Skeletal muscle tissue (tissue), 3 donors: ENCODE measurements at regions not wholly inside any gene's neighbourhood (a gene's known extent, or its start where the extent isn't known, plus 50 kb on each side); places are given as distances from the start of the nearest gene placed in this dataset.

Source experiments
- H3K27ac ChIP-seq: one replicate; pipeline ENCODE4 v1.7.0; 2013; ENCODE audit warnings: mild to moderate bottlenecking, low read depth, low read length, inconsistent platforms
- H3K27me3 ChIP-seq, 3 donors: one replicate each; pipeline ENCODE4 v1.7.0; 2013; ENCODE audit warnings: low read length in 3 of 3; ENCODE audit not compliant: control insufficient read depth in 3 of 3, insufficient read depth in 3 of 3
- H3K36me3 ChIP-seq, 3 donors: one replicate each; pipeline ENCODE4 v1.7.0; 2013; ENCODE audit warnings: low read length in 3 of 3; ENCODE audit not compliant: control insufficient read depth in 3 of 3, insufficient read depth in 3 of 3
- H3K4me1 ChIP-seq, 3 donors: one replicate each; pipeline ENCODE4 v1.7.0; 2013; ENCODE audit warnings: low read length in 3 of 3, mild to moderate bottlenecking in 3 of 3; ENCODE audit not compliant: control insufficient read depth in 3 of 3, insufficient read depth in 3 of 3
- H3K4me3 ChIP-seq, 3 donors: one replicate each; pipeline ENCODE4 v1.7.0; 2013; ENCODE audit warnings: low read length in 3 of 3
- H3K9ac ChIP-seq, 3 donors: one replicate each; pipeline ENCODE4 v1.7.0; 2013; ENCODE audit warnings: low read length in 3 of 3, mild to moderate bottlenecking in 3 of 3, moderate library complexity in 2 of 3, low read depth in 1 of 3
- H3K9me3 ChIP-seq, 3 donors: one replicate each; pipeline ENCODE4 v1.7.0; 2013; ENCODE audit warnings: low read length in 3 of 3; ENCODE audit not compliant: control insufficient read depth in 3 of 3
- donor health status: Osteomylitis.

- peak overlapping the region; percentile 58 for H3K27ac ChIP-seq
- peak overlapping the region in 1 of 3 donors; percentile 29 for H3K9ac ChIP-seq
Measured at GRCh38 chr4:100299046-100299840, 109.0 kb upstream of the DDIT4L start.

GRCh38 chr4:100295792-100296191, 105.5 kb upstream of the DDIT4L start:
- Histone ChIP-seq H3K4me3 (no peak overlapping the region), H3K27ac (peak overlapping the region; percentile 2), H3K9ac (no peak overlapping the region), H3K36me3 (no peaks in the 10 kb centered on the region), H3K27me3 (no peaks in the 10 kb centered on the region), H3K4me1 (peaks cover 2 to 30% (median 25%) of the 10 kb centered on the region in 3 donors), H3K9me3 (no peaks in the 10 kb centered on the region)

More at GRCh38 chr4:100299046-100299840, 109.0 kb upstream of the DDIT4L start:
- Histone ChIP-seq H3K4me3 (no peak overlapping the region), H3K36me3 (no peaks in the 10 kb centered on the region), H3K27me3 (no peaks in the 10 kb centered on the region), H3K9me3 (no peaks in the 10 kb centered on the region), H3K4me1 (peaks cover 2 to 43% (median 32%) of the 10 kb centered on the region in 3 donors)

- Histone ChIP-seq H3K27me3 (no peaks in the 10 kb centered on the region), H3K36me3 (no peaks in the 10 kb centered on the region), H3K27ac (no peak overlapping the region), H3K9ac (no peak overlapping the region), H3K4me3 (no peak overlapping the region), H3K4me1 (peaks cover 3 to 30% (median 21%) of the 10 kb centered on the region in 3 donors), H3K9me3 (no peaks in the 10 kb centered on the region)
Measured at GRCh38 chr4:100294356-100294755, 104.1 kb upstream of the DDIT4L start.

GRCh38 chr4:100290585-100290984, 100.3 kb upstream of the DDIT4L start:
- Histone ChIP-seq H3K27me3 (no peaks in the 10 kb centered on the region), H3K36me3 (no peaks in the 10 kb centered on the region), H3K9me3 (no peaks in the 10 kb centered on the region), H3K9ac (no peak overlapping the region), H3K4me3 (no peak overlapping the region), H3K4me1 (peaks cover 7 to 29% (median 12%) of the 10 kb centered on the region in 3 donors), H3K27ac (no peak overlapping the region)

GRCh38 chr4:100289946-100290345, 99.7 kb upstream of the DDIT4L start:
- Histone ChIP-seq H3K4me1 (peaks cover 7 to 28% (median 12%) of the 10 kb centered on the region in 3 donors), H3K36me3 (no peaks in the 10 kb centered on the region), H3K4me3 (no peak overlapping the region)

GRCh38 chr4:100289530-100289888, 99.2 kb upstream of the DDIT4L start:
- Histone ChIP-seq H3K4me3 (no peak overlapping the region), H3K36me3 (no peaks in the 10 kb centered on the region), H3K9me3 (no peaks in the 10 kb centered on the region), H3K27ac (no peak overlapping the region), H3K27me3 (no peaks in the 10 kb centered on the region), H3K9ac (no peak overlapping the region), H3K4me1 (peaks cover 7 to 28% (median 12%) of the 10 kb centered on the region in 3 donors)

More at GRCh38 chr4:100289946-100290345, 99.7 kb upstream of the DDIT4L start:
- H3K9ac ChIP-seq = no peak overlapping the region
- no peaks in the 10 kb centered on the region for H3K27me3 ChIP-seq
- no peaks in the 10 kb centered on the region for H3K9me3 ChIP-seq
- no peak overlapping the region for H3K27ac ChIP-seq

- Histone ChIP-seq H3K27me3 (no peaks in the 10 kb centered on the region), H3K4me1 (peaks cover 7 to 33% (median 15%) of the 10 kb centered on the region in 3 donors), H3K36me3 (no peaks in the 10 kb centered on the region), H3K27ac (no peak overlapping the region), H3K4me3 (no peak overlapping the region), H3K9ac (no peak overlapping the region), H3K9me3 (no peaks in the 10 kb centered on the region)
Measured at GRCh38 chr4:100288811-100289529, 98.7 kb upstream of the DDIT4L start.

GRCh38 chr4:100288161-100288560, 97.9 kb upstream of the DDIT4L start:
- H3K27me3 ChIP-seq = no peaks in the 10 kb centered on the region
- H3K4me3 ChIP-seq = no peak overlapping the region
- no peak overlapping the region for H3K27ac ChIP-seq
- H3K4me1 ChIP-seq = peaks cover 10 to 36% (median 18%) of the 10 kb centered on the region in 3 donors
- H3K36me3 ChIP-seq = no peaks in the 10 kb centered on the region
- H3K9me3 ChIP-seq = no peaks in the 10 kb centered on the region
- no peak overlapping the region for H3K9ac ChIP-seq

- H3K36me3 ChIP-seq = no peaks in the 10 kb centered on the region
- peaks cover 10 to 31% (median 18%) of the 10 kb centered on the region in 3 donors for H3K4me1 ChIP-seq
- peak overlapping the region in 1 of 3 donors; percentile 26 for H3K9ac ChIP-seq
- no peaks in the 10 kb centered on the region for H3K27me3 ChIP-seq
- H3K9me3 ChIP-seq = no peaks in the 10 kb centered on the region
- peak overlapping the region in 2 of 3 donors; percentile 4 to 16 for H3K4me3 ChIP-seq
- H3K27ac ChIP-seq = peak overlapping the region; percentile 26
Measured at GRCh38 chr4:100287534-100287933, 97.3 kb upstream of the DDIT4L start.

GRCh38 chr4:100286636-100287035, 96.4 kb upstream of the DDIT4L start:
- Histone ChIP-seq H3K36me3 (no peaks in the 10 kb centered on the region), H3K27ac (no peak overlapping the region), H3K4me1 (peaks cover 10 to 31% (median 18%) of the 10 kb centered on the region in 3 donors)

More at GRCh38 chr4:100286636-100287035, 96.4 kb upstream of the DDIT4L start:
- Histone ChIP-seq H3K4me3 (no peak overlapping the region), H3K27me3 (no peaks in the 10 kb centered on the region), H3K9ac (no peak overlapping the region), H3K9me3 (no peaks in the 10 kb centered on the region)
